Left colon (tissue), 2 donors: ENCODE measurements at regions not wholly inside any gene's neighbourhood (a gene's known extent, or its start where the extent isn't known, plus 50 kb on each side); places are given as distances from the start of the nearest gene placed in this dataset.

Experiments
- ATAC-seq: fragments of 200-7000 bp; cut with Tn5 transposase; one replicate; pipeline ENCODE4 v1.9.1; 2020; ENCODE audit warnings: mild to moderate bottlenecking, moderate library complexity
- DNase-seq, 2 donors: peaks; one replicate each; pipeline ENCODE4 v3.0.0-alpha.2; 2020
- intact Hi-C, 2 donors: fragments of 100-400 bp; cut with DNase I in 1 of 2; cut with micrococcal nuclease in 1 of 2; formaldehyde crosslinking; loops; one replicate each; pipeline versions ENCODE4 v1.11.2 to v1.14.0; 2022; cut with DNase I, micrococcal nuclease
- donor health status: DM: no; HTN: no; CAD: no.
- donor health status: DM: yes; HTN: yes; CAD: no.

DNA sequence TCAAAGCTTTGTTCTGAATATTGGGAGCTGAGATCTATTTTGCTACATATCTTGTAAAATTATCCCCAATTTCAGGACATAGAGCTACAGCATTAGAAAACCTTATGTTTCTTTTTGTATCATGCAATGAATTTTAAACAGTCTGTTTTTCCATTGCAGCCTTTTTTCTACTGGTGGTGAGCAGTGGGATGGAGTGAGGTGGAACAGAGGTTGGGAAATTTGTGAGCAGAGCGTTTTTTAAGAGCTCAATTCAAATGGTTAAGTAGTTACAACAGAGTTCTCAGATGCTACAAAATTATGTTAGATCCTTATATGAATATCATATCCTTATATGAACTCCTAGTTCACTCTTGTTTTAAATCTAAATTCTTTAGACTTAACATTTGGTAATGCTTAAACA is 139.0 kb upstream of the PLEKHG7 start:
- ATAC-seq: no peak
- no peak for DNase-seq
- intact Hi-C loops: no loop called here

DNA sequence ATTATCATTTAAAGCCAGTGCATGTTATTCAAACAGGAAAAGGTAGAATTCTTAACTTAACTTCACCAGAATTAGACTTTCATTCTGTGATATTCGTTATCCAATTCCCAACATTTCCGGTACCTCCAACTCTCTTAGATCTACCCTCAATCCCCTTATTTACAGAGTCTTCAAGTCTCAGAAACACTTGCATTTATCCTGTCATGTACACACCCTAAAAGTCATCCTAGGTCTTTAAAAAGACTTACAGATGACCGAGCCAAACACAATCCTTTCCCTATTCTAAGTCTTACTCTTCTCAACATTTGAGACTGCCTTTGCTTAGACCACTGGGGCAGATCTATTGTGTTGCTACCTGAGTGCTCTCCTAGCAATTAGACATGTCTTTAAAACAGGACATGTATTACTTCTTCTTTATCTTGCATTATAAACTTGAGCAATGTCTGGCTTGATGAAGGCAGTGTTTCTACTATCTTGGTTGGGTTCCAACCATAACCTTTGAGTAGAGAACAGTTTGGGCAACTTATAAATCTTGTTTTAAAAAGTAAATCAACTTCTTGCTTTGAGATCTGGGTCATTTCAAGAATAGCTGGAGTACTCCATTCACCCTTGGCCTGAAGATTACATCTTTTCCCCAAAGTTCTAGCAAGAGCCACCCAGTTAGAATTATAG is 140.6 kb upstream of the PLEKHG7 start:
- intact Hi-C loops: no loop called here
- ATAC-seq: no peak

DNA sequence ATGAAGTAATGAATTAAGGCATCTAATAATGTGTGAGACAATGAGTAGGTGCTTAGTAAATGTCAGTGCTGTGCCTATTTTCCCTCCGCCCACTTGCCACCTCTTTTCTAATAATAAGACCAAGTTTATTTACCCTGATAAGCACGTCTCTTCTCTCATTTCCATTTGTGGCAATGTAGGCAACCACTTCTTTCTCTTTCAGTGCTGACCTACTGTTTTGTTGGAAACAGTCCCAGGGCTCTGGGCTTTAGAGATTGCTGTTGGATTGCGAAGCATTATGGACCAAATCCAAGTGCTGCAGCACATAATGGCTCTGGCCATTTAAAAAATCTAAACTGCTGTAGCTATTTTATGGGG is 141.3 kb upstream of the PLEKHG7 start:
- ATAC-seq (peak; percentile 51), DNase-seq (peak in 1 of 2 donors; percentile 45)
- intact Hi-C loops: no loop called here

More for the DNA sequence above, 140.6 kb upstream of the PLEKHG7 start:
- no peak for DNase-seq

DNA sequence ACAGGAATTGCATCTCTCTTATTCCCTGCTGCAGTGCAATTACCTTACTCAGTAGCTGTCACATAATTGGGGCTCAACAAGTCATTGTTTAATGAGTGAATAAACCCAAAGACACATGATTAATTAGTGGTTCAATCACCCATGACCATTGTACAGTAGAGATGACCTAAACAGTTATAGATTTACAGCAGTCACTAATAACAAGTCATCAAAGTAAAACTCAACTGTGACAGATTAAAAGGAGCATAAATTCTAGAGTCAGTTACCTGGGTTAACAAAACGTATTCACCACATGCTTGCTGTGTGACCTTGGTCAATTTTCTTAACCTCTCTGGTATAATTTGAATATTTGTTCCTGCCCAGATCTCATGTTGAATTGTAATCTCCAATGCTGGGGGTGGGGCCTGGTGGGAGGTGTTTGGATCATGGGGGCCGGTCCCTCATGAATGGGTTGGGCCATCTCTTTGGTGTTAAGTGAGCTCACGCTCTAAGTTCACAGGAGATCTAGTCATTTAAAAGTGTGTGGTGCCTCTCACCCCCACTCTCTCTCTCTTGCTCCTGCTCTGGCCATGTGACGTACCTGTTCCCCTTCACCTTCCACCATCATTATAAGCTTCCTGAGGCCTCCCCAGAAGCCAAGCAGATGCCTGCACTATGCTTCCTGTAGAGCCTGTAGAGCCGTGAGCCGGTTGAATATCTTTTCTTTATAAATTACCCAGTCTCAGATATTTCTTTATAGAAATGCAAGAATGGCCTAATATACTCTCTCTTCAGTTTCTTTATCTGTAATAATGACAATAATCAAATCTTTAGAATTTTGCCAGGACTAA is 141.9 kb upstream of the PLEKHG7 start:
- DNase-seq (no peak), ATAC-seq (no peak)
- intact Hi-C loops: no loop called here

DNA sequence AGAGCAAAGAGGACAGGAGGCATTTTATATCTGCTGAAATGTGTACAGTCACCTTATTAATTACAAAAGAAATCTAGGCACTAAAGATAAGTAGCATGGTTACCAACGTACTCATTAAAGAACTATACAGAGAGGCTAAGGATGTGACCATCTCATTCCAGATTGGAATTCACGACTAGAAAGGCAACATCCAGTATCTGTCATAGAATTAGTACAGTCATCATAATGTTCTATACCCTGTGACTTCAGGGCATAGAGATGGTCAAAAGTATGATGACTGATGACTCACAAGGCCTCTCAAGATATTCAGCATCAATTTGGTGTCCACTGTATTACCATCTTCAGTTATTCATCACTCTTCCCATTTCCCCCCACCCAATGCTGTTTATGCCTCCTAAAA is 144.0 kb upstream of the PLEKHG7 start:
- no peak for ATAC-seq
- DNase-seq: no peak
- intact Hi-C loops: no loop called here

DNA sequence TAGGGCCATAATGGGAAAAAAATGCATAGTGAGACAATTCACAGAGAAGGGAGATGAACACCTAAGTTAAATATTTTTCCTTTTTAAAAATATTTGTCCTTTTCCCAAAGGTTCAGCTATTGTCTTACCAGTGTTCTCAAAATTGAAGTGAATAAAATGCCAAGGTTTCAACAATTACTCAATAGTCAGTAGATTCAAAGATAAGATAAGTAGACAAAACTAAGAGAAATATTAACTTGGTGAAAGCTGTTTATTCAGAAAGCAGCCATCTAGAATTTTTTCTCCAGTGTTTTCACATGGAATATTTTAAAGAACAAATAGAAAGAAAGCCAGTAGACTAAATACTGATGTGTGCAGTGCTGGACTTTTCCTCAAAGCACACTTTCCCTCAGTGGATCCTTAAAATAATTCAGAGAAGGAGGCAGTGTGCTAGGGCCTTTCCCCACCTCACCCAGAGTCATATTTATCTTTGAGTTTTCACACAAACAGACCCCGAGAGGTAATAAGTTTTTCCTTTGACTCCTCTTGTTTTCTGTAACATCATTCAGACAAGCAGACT is 144.5 kb upstream of the PLEKHG7 start:
- DNase-seq: no peak
- intact Hi-C loops: no loop called here
- ATAC-seq: no peak

DNA sequence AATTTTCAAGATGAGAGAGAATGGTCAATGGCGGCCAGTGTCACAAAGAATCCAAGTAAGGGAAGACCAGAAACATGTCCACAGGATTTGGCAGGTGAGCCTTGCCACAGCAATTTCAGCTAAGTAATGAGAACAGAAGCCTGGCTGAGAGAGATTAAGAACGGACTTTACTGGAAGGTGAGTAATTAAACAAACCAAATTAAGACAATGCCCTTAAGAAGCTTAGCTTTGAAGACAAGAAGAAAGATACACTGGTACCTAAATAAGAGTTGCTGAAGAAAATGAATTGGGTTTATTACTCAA is 145.4 kb upstream of the PLEKHG7 start:
- intact Hi-C loops: no loop called here
- no peak for DNase-seq
- no peak for ATAC-seq

DNA sequence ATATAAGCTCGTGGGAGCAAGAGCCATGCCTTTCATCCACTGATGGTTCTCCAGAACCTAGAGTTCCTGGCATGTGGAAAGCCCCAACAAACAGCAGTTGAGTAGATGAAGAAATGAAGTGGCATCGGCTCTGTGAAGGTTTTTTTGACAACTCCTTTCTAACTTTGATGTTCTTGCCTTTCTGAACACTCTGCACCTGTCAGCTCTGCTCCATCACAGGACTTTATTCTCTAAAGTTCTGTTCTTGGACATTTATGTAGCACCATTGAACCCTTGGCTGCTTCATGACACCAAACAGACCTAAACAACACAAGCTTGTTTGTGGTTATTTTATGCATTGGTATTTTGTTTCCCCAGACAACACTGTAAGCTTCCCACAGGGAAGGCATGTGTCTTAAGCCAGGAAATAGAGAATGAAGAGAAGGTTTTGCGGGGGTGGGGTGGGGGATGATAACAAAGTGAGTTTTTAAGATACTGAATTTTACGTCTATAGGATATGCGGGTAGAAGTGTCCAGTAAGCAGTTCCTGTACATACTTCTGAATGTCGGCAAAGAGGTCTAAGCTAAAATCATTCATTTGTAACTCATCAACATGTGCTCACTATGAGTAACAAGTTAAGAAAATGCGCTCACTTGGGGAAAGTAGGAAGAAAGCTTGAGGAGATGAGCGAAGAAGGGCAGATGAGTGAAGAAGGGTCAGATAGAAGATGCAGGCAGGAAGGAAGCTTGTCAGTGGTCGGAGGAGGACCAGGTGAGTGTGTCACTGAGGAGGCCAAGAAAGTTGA is 146.0 kb upstream of the PLEKHG7 start:
- intact Hi-C loops: no loop called here
- ATAC-seq: no peak
- no peak for DNase-seq

DNA sequence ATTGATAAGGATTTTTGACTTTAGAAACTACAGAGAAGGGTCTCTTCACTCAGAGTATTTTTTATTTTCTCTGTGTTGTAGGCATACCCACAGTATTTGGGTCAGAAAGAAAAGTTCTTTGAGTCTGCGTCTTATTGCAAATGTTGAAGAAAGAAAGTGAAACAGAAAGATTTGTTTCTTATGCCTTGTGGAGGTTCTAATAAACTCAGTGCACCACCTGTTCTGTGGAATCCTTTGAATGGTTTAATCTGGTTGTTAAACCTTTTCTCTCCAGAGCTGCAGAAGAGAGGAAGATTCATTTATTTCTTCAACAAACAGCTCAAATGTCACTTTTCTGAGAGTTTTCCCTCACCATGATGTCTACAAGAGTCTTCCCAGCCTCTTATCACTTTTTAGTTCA is 146.6 kb upstream of the PLEKHG7 start:
- DNase-seq: no peak

DNA sequence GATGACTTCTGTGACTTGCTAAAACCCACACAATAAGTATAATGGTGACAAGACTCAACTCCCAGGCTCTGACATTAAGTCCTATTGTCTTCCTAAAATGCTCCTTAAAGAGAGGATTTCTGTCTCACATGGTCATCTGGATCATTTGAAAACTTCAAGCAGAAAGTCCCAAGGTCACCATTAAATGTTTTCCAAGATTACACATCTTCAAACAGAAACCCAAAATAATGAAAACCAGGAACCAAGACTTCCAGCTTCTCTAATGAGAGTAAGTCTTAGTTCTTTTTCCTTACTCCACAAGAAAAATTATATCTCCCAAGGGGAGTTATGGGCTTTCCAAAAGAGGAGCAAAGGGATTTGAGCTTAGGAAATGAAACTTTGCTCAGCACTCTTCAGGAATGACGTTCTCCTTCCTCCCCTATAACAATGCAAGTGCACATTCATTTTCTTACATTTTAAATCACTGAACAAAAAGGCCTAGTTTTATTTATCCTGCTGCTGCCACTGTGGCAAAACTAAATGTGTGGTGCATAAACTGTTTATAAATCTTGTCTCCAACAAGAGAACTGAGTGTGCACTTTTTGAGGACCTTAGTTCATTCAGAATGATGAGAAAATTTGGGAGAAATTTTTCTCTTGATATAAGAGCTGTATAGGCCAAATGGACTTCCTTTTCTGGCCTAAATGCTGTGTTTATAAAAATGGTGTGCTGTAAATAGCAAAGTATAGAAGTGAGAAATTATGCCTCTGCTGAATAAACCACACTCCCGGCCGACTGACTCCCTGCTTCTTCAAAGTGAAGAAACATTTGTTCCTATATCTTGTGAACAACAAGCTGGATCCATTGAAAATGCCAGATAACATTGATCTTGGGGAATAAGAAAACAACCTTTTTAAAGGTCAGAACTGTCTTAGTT is 148.4 kb upstream of the PLEKHG7 start:
- ATAC-seq (no peak), DNase-seq (no peak)
- intact Hi-C loops: no loop called here

More for the DNA sequence above, 146.6 kb upstream of the PLEKHG7 start:
- no peak for ATAC-seq
- intact Hi-C loops: no loop called here

DNA sequence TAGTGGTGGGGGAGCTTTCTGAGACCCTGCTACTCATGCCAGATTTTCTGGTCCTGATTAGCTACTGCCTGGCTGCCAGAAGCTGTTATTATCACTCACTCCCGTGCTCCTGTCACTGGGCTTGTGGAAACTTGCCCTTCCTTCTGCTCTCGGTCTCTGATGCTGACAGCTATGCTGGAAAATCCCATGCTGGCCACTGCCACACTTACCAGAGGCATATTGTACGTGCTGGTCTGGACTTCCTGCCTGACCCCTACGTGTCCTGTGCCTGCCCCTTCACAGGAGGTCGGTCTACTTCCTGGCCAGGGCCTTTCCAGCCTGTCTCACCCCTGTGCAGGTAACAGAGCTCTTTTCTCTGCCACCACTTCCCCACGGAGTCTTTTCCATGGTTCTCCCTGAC is 149.4 kb upstream of the PLEKHG7 start:
- no peak for DNase-seq
- intact Hi-C loops: no loop called here
- ATAC-seq: no peak

DNA sequence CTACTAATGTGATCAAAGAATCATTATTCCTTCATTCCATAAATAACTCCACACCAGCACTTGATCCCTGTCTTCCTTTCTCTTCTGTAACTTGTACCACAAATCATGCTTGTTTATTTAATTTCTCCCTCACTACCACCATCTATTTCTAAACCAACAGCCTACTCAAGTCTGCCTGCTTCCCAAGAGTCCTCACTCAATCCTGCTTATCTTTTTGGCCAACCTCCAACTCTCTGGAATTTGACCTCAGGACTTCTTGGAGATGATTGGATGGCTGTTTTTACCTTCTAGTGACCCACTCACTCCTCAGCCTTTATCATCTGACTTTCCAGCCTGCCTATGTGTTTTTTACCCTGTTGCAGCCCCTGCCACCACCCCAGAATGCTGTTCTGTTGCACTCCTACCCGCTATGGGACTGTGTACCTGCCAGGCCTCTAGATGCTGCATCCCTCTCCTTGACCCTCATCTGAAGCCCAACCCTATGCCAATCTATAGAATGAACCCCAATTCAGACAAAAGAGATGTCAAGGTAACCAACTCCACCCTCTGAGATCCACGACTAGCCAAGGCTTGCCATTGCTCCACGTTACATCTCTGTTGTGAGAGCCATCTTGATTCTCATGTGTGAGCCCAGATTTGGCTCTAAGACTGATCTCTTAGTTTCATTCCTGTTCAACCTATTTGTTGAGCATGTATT is 150.2 kb upstream of the PLEKHG7 start:
- DNase-seq (no peak), ATAC-seq (peak; percentile 77)
- intact Hi-C loops: no loop called here

DNA sequence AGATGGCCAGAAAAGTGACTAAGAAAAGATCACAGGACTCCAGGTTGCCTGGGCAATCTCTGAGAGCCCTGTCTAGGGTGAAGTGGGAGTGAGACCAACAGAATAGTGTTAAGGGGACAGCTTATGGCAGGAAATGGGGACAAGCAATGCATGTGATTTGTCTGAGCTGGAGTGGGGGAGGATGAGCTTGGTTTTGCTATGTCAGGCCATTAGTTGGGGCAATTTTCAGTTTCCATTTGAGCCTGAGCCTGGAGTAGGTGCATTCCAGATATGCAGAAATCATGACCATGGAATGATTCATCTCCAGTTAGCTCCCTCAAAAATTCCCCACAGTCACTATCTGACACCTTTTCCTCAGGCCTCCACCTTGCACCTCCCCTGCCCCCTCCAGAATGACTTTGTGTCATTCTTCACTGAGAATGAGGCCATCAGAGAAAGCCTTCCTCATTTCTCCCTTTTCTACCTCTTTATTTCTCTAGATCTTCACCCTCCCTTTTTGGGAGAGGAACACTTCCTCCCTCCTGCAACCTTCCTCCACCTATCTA is 150.9 kb upstream of the PLEKHG7 start:
- ATAC-seq (peak; percentile 23), DNase-seq (no peak)

DNA sequence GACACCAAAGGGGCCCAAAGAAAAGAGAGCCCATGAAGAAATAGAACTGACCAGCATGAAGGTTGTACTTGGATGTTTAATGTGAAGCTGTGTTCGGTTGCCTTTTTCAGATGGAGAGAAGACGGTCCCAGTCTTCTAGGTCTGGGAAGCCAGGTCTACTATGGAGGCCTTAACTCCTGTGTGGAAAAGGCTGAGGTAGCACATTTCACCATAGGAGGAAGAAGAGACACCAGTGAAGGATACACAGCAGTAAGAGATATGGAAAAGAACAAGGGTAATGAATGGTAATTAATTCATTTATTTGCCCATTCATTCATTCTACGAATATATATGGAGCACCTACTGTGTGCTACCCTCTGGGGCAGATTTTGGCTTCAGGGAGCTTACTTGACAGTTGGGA is 151.6 kb upstream of the PLEKHG7 start:
- DNase-seq: no peak
- no peak for ATAC-seq
- intact Hi-C loops: no loop called here

More for the DNA sequence above, 150.9 kb upstream of the PLEKHG7 start:
- intact Hi-C loops: no loop called here

DNA sequence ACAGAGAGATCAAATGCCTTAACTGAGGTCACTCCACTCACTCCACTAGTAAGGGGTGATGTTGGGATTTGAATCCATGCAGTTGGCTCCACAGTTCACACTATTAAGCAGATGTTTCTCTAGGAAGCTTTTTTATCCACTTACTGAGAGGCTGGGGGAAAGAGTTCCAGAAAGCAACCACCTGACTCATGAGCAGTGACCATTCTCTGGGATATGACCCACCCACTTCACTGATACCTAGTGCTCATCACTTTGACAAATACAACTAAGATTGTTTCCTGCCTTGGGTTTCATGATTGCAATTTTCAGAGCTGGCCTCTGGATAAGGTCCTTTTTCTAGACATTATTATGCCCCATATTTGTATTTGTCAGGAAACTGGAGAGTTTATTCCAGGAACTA is 152.1 kb upstream of the PLEKHG7 start:
- no peak for ATAC-seq
- DNase-seq: no peak
- intact Hi-C loops: no loop called here

DNA sequence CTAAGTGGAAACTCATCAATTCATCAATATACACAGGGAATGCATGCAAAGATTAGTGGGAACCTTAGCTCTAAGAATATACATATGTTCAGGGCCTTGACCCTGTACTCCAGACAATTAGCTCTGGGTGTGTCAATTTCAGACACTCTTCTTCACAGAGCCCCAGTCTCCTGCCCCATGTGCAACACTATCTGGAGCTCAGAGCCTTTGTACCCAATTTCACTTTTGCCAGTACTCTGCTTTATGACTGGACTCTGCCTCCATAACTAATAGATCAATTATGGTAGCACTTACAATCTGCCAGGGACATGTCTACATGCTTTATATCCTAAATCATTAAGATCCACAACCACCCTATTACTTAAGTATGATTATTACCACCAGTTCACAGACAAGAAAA is 152.5 kb upstream of the PLEKHG7 start:
- ATAC-seq (peak; percentile 57), DNase-seq (no peak)
- intact Hi-C loops: no loop called here

DNA sequence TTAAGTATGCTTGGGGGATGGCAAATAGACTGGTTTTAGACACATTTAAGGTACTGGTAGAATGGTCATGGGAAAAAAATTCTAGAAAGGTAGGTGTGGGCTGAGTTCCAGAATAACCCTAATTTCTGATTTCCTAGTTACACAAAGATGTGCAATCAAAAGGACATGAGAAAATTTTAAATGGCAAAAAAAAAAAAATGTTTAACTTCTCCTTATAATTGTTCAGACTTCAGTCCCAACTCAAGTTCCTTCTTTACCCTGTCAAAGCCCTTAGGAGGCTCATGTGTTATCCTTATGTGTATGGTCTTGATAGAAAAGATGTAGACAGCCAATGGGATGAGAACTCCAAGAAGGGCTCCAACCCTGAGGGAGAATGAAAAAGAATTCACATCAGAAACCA is 153.3 kb upstream of the PLEKHG7 start:
- intact Hi-C loops: no loop called here
- ATAC-seq (no peak), DNase-seq (no peak)

DNA sequence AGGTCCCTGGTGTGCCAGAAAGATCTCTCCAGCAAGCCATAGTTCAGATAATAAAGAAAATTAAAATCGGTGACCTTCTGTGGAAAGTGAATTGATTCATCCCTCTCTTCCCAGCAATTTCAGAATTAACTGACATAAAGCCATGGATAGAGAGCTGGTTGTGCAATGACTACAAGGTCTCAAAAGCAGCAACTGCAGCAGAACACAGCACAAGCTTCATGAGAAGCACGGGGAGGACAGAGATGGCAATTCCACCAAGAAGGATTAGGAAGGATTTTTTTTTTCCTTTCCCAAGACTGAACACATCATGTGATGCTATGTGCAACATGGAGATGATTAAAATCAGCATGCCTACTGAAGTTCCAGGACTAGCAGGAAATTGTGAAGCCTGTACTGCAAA is 154.9 kb upstream of the PLEKHG7 start:
- ATAC-seq: no peak
- intact Hi-C loops: no loop called here
- DNase-seq: no peak
